B cell (primary cell): ENCODE measurements at regions not wholly inside any gene's neighbourhood (a gene's known extent, or its start where the extent isn't known, plus 50 kb on each side); places are given as distances from the start of the nearest gene placed in this dataset.

Experiments used
- ATAC-seq: fragments of 200-7000 bp; cut with Tn5 transposase; one replicate; pipeline ENCODE4 v1.10.0; 2021; ENCODE audit warnings: low read depth, mild to moderate bottlenecking, moderate number of reproducible peaks, moderate library complexity
- CTCF ChIA-PET: fragments of 350-600 bp; sonication (Branson Sonifier 250); formaldehyde crosslinking; loops from one replicate; lab custom pipeline; 2021; ENCODE audit warnings: antibody characterized with exemption, inconsistent platforms; lab: Charles Lee
- POLR2A ChIA-PET: fragments of 350-600 bp; sonication (Branson Sonifier 250); formaldehyde crosslinking; loops from one replicate; lab custom pipeline; 2021; ENCODE audit warnings: antibody characterized with exemption; lab: Charles Lee
- DNase-seq: peaks from one replicate; pipeline ENCODE4 v3.0.0; 2013
- H2AFZ ChIP-seq: 2 replicates; pipeline ENCODE4 v1.6.1; 2012; ENCODE audit warnings: mild to moderate bottlenecking, low read depth, low read length; ENCODE audit not compliant: insufficient read depth, poor library complexity, severe bottlenecking
- H3K27ac ChIP-seq, 2 donors: 1 replicate in 1 of 2; 2 replicates in 1 of 2; pipeline ENCODE4 v1.5.1; 2012 to 2013; ENCODE audit warnings: low read length in 2 of 2, mild to moderate bottlenecking in 2 of 2, moderate library complexity in 1 of 2
- H3K27me3 ChIP-seq, 4 experiments: fragments of 200-600 bp in 1 of 4; sonication (generic) in 1 of 4; replicated peaks in 1 of 4; 1 replicate in 2 of 4; 2 replicates in 2 of 4; pipeline versions ENCODE4 v1.6.1 to v1.7.0; 2013 to 2016; ENCODE audit warnings: low read length in 3 of 4, mild to moderate bottlenecking in 2 of 4, mixed read lengths in 1 of 4, moderate library complexity in 1 of 4; ENCODE audit not compliant: insufficient read depth in 4 of 4, control insufficient read depth in 3 of 4; ENCODE audit errors: control extremely low read depth in 1 of 4
- H3K36me3 ChIP-seq, 2 experiments: replicated peaks in 1 of 2; 1 replicate in 1 of 2; 2 replicates in 1 of 2; pipeline versions ENCODE4 v1.6.1 to v1.7.1; 2013; ENCODE audit warnings: low read length in 1 of 2; ENCODE audit not compliant: insufficient read depth in 2 of 2, control insufficient read depth in 1 of 2; ENCODE audit errors: control extremely low read depth in 1 of 2, extremely low read depth in 1 of 2
- H3K4me1 ChIP-seq, 2 donors: fragments of 200-600 bp in 1 of 2; sonication (generic) in 1 of 2; 1 replicate in 1 of 2; 2 replicates in 1 of 2; pipeline versions ENCODE4 v1.5.1 to v1.6.1; 2013 to 2017; ENCODE audit warnings: low read length in 2 of 2; ENCODE audit not compliant: control insufficient read depth in 2 of 2, insufficient read depth in 2 of 2
- H3K4me2 ChIP-seq: replicated peaks from 2 replicates; pipeline ENCODE3; 2012; ENCODE audit warnings: mild to moderate bottlenecking, low read depth, low read length; ENCODE audit not compliant: poor library complexity, severe bottlenecking
- H3K4me3 ChIP-seq, 5 experiments: fragments of 200-600 bp in 1 of 5; sonication (generic) in 1 of 5; 1 replicate in 3 of 5; 2 replicates in 2 of 5; pipeline versions ENCODE4 v1.5.1 to v1.7.0; 2011 to 2016; ENCODE audit warnings: low read length in 4 of 5, mild to moderate bottlenecking in 4 of 5, low read depth in 2 of 5, control low read depth in 1 of 5, moderate library complexity in 1 of 5; ENCODE audit not compliant: insufficient read depth in 1 of 5; ENCODE audit errors: control extremely low read depth in 1 of 5, extremely low read depth in 1 of 5
- H3K79me2 ChIP-seq: fragments of 200-600 bp; sonication (generic); one replicate; pipeline ENCODE4 v1.6.0; 2016; ENCODE audit warnings: low read length; ENCODE audit not compliant: control insufficient read depth, insufficient read depth
- H3K9ac ChIP-seq: fragments of 200-600 bp; sonication (generic); 2 replicates; pipeline ENCODE4 v1.6.1; 2017; ENCODE audit warnings: mild to moderate bottlenecking, low read length, moderate library complexity
- H3K9me3 ChIP-seq, 3 donors: one replicate each; pipeline versions ENCODE4 v1.6.1 to v1.7.1; 2013; ENCODE audit warnings: low read length in 2 of 3; ENCODE audit not compliant: control insufficient read depth in 2 of 3, insufficient read depth in 1 of 3; ENCODE audit errors: control extremely low read depth in 1 of 3
- H4K20me1 ChIP-seq: 2 replicates; pipeline ENCODE4 v1.6.0; 2012; ENCODE audit warnings: mild to moderate bottlenecking, low read length; ENCODE audit not compliant: insufficient read depth, control insufficient read depth, poor library complexity, severe bottlenecking
- H3K27ac Mint-ChIP-seq: one replicate; pipeline ENCODE4 v1.8.0; 2021; ENCODE audit warnings: mixed read lengths
- H3K27me3 Mint-ChIP-seq: one replicate; pipeline ENCODE4 v1.8.0; 2021; ENCODE audit warnings: mixed read lengths
- H3K4me1 Mint-ChIP-seq: one replicate; pipeline ENCODE4 v1.8.0; 2021; ENCODE audit warnings: mixed read lengths
- H3K4me3 Mint-ChIP-seq: one replicate; pipeline ENCODE4 v1.8.0; 2021; ENCODE audit warnings: mixed read lengths
- H3K9me3 Mint-ChIP-seq: one replicate; pipeline ENCODE4 v1.8.0; 2022; ENCODE audit warnings: mixed read lengths; ENCODE audit not compliant: insufficient read depth
- CTCF ChIP-seq: fragments of 200-600 bp; IDR thresholded peaks from one replicate; pipeline ENCODE4 v1.8.0; 2022; ENCODE audit warnings: antibody characterized with exemption, mild to moderate bottlenecking
- EZH2 ChIP-seq: IDR thresholded peaks from 2 replicates; pipeline ENCODE4 v1.6.1; 2012; ENCODE audit warnings: borderline replicate concordance, low read depth, mild to moderate bottlenecking, moderate library complexity, low read length; ENCODE audit not compliant: insufficient read depth, poor library complexity, severe bottlenecking
- WGBS: methylation state at CpG from one replicate; pipeline ENCODE4 v1.1.5; 2013; ENCODE audit warnings: missing lambda C conversion rate; ENCODE audit not compliant: insufficient coverage; 5-methylcytosine and 5-hydroxymethylcytosine counted together
- intact Hi-C: fragments of 100-400 bp; cut with micrococcal nuclease; formaldehyde crosslinking; loops from one replicate; pipeline ENCODE4 v1.10.0; 2022

- Histone ChIP-seq H3K4me3 (no peak overlapping the region), H3K27me3 (no peaks in the 10 kb centered on the region), H3K9ac (no peak overlapping the region), H2AFZ (no peak overlapping the region), H3K4me1 (no peaks in the 10 kb centered on the region), H4K20me1 (no peaks in the 10 kb centered on the region), H3K4me2 (no peak overlapping the region), H3K79me2 (no peaks in the 10 kb centered on the region), H3K27ac (no peak overlapping the region), H3K36me3 (no peaks in the 10 kb centered on the region), H3K9me3 (peaks cover 0 to 13% (median 0%) of the 10 kb centered on the region in 3 donors)
- CTCF ChIA-PET, result no interaction called here
- Mint-ChIP-seq H3K9me3 (no peaks in the 10 kb centered on the region), H3K27ac (no peak overlapping the region), H3K4me3 (no peak overlapping the region), H3K4me1 (no peaks in the 10 kb centered on the region), H3K27me3 (no peaks in the 10 kb centered on the region)
- POLR2A ChIA-PET, result no interaction called here
- DNase-seq (no peak), ATAC-seq (no peak)
- WGBS, result no CpG with 5 or more reads among the region's 1 CpG
- intact Hi-C loops, result no loop called here
- no peak for TF ChIP-seq EZH2
- no peak for TF ChIP-seq CTCF
These were observed 153.9 kb upstream of the SOX11 start for GRCh38 chr2:5538313-5538712.

GRCh38 chr2:5538772-5539171, 153.4 kb upstream of the SOX11 start:
- no peak for DNase-seq
- H3K79me2 ChIP-seq, result no peaks in the 10 kb centered on the region
- 100% methylated on average over 4 of the region's 8 CpGs for WGBS
- H3K4me2 ChIP-seq, result no peak overlapping the region
- no peak for TF ChIP-seq EZH2
- TF ChIP-seq CTCF, result no peak
- H3K4me1 ChIP-seq, result no peaks in the 10 kb centered on the region
- no peaks in the 10 kb centered on the region for H3K27me3 ChIP-seq
- no peak overlapping the region for H3K27ac Mint-ChIP-seq
- no peak overlapping the region for H3K27ac ChIP-seq
- H3K9ac ChIP-seq, result no peak overlapping the region
- H3K36me3 ChIP-seq, result no peaks in the 10 kb centered on the region
- H4K20me1 ChIP-seq, result no peaks in the 10 kb centered on the region
- H3K4me3 ChIP-seq, result no peak overlapping the region
- CTCF ChIA-PET, result no interaction called here
- H3K27me3 Mint-ChIP-seq, result no peaks in the 10 kb centered on the region
- H3K4me1 Mint-ChIP-seq, result no peaks in the 10 kb centered on the region
- H3K4me3 Mint-ChIP-seq, result no peak overlapping the region
- H2AFZ ChIP-seq, result no peak overlapping the region
- peaks cover 3% of the 10 kb centered on the region for H3K9me3 Mint-ChIP-seq
- peaks cover 0 to 13% (median 0%) of the 10 kb centered on the region in 3 donors for H3K9me3 ChIP-seq
- ATAC-seq, result no peak
- POLR2A ChIA-PET, result no interaction called here
- intact Hi-C loops, result no loop called here
